ENCODE measurements at regions not wholly inside any gene's neighbourhood (a gene's known extent, or its start where the extent isn't known, plus 50 kb on each side); places are given as distances from the start of the nearest gene placed in this dataset.

DNA sequence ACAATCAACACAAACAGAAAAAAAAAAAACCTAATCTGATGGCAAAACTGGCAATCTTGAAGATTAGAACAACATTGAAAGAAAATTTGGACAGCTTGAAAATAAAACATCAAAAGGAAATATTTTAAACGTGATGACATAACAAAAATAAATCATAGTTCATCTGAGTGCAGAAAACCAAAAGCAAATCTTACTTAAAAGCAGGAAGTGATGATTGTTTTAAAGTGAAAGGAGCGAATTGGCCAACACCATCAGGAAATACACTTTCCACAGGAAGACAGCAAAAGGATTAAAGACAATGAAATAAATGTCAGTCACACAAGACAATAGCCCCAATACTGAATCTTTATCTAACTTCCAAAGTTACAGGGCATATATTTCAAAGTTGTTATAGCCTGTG, 696.5 kb upstream of the CHORDC1 start:
- ChIA-PET POLR2A (no interaction called here), CTCF (no interaction called here)
- TF ChIP-seq, protein P1, sequence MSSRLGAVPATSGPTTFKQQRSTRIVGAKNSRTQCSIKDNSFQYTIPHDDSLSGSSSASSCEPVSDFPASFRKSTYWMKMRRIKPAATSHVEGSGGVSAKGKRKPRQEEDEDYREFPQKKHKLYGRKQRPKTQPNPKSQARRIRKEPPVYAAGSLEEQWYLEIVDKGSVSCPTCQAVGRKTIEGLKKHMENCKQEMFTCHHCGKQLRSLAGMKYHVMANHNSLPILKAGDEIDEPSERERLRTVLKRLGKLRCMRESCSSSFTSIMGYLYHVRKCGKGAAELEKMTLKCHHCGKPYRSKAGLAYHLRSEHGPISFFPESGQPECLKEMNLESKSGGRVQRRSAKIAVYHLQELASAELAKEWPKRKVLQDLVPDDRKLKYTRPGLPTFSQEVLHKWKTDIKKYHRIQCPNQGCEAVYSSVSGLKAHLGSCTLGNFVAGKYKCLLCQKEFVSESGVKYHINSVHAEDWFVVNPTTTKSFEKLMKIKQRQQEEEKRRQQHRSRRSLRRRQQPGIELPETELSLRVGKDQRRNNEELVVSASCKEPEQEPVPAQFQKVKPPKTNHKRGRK (CRISPR knock-in tag; IDR thresholded peaks at IDR 0.05; ENCODE audit: borderline replicate concordance), result no peak
- Mint-ChIP-seq H3K4me3 (no peak overlapping the region), H3K27ac (no peak overlapping the region), H3K36me3 (no peaks in the 10 kb centered on the region), H3K4me1 (peaks cover 7% of the 10 kb centered on the region), H3K9me3 (peaks cover 3% of the 10 kb centered on the region), H3K27me3 (ENCODE audit: low read depth) (no peaks in the 10 kb centered on the region)
- DNase-seq (ENCODE audit: low spot score) (no peak), ATAC-seq (no peak)

DNA sequence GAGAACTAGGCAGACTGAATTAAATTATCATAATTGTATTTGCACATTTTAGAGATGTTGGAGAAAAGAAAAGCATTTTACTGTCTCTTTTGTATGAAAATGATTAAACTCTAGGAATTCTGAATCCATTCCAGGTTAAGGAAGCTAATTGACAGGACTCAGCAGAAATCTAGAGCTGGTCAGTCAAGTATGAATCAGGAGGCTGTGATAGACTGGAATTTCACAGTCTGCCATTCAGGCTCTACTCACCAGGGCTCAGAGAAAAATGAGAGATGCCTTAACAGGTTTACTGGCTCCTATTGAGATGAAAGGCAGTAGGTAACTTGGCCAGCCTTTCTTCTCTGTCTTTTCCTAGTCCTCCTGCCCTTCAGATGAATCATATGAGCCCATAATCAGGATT, 693.9 kb upstream of the CHORDC1 start:
- CTCF ChIA-PET, result no interaction called here
- Mint-ChIP-seq H3K4me1 (peaks cover 7% of the 10 kb centered on the region), H3K36me3 (no peaks in the 10 kb centered on the region), H3K4me3 (no peak overlapping the region), H3K27me3 (ENCODE audit: low read depth) (no peaks in the 10 kb centered on the region), H3K9me3 (peaks cover 3% of the 10 kb centered on the region), H3K27ac (no peak overlapping the region)
- TF ChIP-seq, protein P2, sequence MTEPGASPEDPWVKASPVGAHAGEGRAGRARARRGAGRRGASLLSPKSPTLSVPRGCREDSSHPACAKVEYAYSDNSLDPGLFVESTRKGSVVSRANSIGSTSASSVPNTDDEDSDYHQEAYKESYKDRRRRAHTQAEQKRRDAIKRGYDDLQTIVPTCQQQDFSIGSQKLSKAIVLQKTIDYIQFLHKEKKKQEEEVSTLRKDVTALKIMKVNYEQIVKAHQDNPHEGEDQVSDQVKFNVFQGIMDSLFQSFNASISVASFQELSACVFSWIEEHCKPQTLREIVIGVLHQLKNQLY (CRISPR knock-in tag; IDR thresholded peaks at IDR 0.05), result no peak
- TF ChIP-seq ZNF317 (CRISPR knock-in tag; IDR thresholded peaks at IDR 0.05; ENCODE audit: borderline replicate concordance, low read depth), result no peak
- TF ChIP-seq ESRRA (CRISPR knock-in tag; IDR thresholded peaks at IDR 0.05; ENCODE audit: borderline replicate concordance), result no peak
- no peak for TF ChIP-seq NFE2L1 (CRISPR knock-in tag; IDR thresholded peaks at IDR 0.05)
- TF ChIP-seq, protein P3, sequence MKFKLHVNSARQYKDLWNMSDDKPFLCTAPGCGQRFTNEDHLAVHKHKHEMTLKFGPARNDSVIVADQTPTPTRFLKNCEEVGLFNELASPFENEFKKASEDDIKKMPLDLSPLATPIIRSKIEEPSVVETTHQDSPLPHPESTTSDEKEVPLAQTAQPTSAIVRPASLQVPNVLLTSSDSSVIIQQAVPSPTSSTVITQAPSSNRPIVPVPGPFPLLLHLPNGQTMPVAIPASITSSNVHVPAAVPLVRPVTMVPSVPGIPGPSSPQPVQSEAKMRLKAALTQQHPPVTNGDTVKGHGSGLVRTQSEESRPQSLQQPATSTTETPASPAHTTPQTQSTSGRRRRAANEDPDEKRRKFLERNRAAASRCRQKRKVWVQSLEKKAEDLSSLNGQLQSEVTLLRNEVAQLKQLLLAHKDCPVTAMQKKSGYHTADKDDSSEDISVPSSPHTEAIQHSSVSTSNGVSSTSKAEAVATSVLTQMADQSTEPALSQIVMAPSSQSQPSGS (CRISPR knock-in tag; IDR thresholded peaks at IDR 0.05; ENCODE audit: borderline replicate concordance, low read depth), result no peak
- TF ChIP-seq ZNF263 (CRISPR knock-in tag; IDR thresholded peaks at IDR 0.05; ENCODE audit: low read depth), result no peak
- TF ChIP-seq HMGA2 (CRISPR knock-in tag; IDR thresholded peaks at IDR 0.05), result no peak
- TF ChIP-seq, protein P4, sequence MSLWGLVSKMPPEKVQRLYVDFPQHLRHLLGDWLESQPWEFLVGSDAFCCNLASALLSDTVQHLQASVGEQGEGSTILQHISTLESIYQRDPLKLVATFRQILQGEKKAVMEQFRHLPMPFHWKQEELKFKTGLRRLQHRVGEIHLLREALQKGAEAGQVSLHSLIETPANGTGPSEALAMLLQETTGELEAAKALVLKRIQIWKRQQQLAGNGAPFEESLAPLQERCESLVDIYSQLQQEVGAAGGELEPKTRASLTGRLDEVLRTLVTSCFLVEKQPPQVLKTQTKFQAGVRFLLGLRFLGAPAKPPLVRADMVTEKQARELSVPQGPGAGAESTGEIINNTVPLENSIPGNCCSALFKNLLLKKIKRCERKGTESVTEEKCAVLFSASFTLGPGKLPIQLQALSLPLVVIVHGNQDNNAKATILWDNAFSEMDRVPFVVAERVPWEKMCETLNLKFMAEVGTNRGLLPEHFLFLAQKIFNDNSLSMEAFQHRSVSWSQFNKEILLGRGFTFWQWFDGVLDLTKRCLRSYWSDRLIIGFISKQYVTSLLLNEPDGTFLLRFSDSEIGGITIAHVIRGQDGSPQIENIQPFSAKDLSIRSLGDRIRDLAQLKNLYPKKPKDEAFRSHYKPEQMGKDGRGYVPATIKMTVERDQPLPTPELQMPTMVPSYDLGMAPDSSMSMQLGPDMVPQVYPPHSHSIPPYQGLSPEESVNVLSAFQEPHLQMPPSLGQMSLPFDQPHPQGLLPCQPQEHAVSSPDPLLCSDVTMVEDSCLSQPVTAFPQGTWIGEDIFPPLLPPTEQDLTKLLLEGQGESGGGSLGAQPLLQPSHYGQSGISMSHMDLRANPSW (CRISPR knock-in tag; conservative IDR thresholded peaks at IDR 0.05; ENCODE audit: low read depth), result no peak
- TF ChIP-seq NR1H2 (CRISPR knock-in tag; IDR thresholded peaks at IDR 0.05), result no peak
- TF ChIP-seq, protein P5, sequence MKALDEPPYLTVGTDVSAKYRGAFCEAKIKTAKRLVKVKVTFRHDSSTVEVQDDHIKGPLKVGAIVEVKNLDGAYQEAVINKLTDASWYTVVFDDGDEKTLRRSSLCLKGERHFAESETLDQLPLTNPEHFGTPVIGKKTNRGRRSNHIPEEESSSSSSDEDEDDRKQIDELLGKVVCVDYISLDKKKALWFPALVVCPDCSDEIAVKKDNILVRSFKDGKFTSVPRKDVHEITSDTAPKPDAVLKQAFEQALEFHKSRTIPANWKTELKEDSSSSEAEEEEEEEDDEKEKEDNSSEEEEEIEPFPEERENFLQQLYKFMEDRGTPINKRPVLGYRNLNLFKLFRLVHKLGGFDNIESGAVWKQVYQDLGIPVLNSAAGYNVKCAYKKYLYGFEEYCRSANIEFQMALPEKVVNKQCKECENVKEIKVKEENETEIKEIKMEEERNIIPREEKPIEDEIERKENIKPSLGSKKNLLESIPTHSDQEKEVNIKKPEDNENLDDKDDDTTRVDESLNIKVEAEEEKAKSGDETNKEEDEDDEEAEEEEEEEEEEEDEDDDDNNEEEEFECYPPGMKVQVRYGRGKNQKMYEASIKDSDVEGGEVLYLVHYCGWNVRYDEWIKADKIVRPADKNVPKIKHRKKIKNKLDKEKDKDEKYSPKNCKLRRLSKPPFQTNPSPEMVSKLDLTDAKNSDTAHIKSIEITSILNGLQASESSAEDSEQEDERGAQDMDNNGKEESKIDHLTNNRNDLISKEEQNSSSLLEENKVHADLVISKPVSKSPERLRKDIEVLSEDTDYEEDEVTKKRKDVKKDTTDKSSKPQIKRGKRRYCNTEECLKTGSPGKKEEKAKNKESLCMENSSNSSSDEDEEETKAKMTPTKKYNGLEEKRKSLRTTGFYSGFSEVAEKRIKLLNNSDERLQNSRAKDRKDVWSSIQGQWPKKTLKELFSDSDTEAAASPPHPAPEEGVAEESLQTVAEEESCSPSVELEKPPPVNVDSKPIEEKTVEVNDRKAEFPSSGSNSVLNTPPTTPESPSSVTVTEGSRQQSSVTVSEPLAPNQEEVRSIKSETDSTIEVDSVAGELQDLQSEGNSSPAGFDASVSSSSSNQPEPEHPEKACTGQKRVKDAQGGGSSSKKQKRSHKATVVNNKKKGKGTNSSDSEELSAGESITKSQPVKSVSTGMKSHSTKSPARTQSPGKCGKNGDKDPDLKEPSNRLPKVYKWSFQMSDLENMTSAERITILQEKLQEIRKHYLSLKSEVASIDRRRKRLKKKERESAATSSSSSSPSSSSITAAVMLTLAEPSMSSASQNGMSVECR (CRISPR knock-in tag; IDR thresholded peaks at IDR 0.05; ENCODE audit: borderline replicate concordance), result no peak
- no peak for TF ChIP-seq ZNF138 (CRISPR knock-in tag; conservative IDR thresholded peaks at IDR 0.05)
- no peak for TF ChIP-seq ZNF671 (CRISPR knock-in tag; IDR thresholded peaks at IDR 0.05)
- TF ChIP-seq GABPB1 (CRISPR knock-in tag; IDR thresholded peaks at IDR 0.05), result no peak
- TF ChIP-seq IRF2 (CRISPR knock-in tag; IDR thresholded peaks at IDR 0.05; ENCODE audit: borderline replicate concordance, low read depth), result no peak
- TF ChIP-seq ZNF121 (CRISPR knock-in tag; IDR thresholded peaks at IDR 0.05), result no peak
- TF ChIP-seq, protein P6, sequence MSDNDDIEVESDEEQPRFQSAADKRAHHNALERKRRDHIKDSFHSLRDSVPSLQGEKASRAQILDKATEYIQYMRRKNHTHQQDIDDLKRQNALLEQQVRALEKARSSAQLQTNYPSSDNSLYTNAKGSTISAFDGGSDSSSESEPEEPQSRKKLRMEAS (CRISPR knock-in tag; IDR thresholded peaks at IDR 0.05), result no peak
- TF ChIP-seq NR3C1 (CRISPR knock-in tag; conservative IDR thresholded peaks at IDR 0.05; ENCODE audit: low read depth), result no peak
- TF ChIP-seq, protein P7, sequence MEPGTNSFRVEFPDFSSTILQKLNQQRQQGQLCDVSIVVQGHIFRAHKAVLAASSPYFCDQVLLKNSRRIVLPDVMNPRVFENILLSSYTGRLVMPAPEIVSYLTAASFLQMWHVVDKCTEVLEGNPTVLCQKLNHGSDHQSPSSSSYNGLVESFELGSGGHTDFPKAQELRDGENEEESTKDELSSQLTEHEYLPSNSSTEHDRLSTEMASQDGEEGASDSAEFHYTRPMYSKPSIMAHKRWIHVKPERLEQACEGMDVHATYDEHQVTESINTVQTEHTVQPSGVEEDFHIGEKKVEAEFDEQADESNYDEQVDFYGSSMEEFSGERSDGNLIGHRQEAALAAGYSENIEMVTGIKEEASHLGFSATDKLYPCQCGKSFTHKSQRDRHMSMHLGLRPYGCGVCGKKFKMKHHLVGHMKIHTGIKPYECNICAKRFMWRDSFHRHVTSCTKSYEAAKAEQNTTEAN (CRISPR knock-in tag; IDR thresholded peaks at IDR 0.05), result no peak
- POLR2A ChIA-PET, result no interaction called here
- no peak for DNase-seq (ENCODE audit: low spot score)
- no peak for ATAC-seq
